ENCODE measurements at regions not wholly inside any gene's neighbourhood (a gene's known extent, or its start where the extent isn't known, plus 50 kb on each side); places are given as distances from the start of the nearest gene placed in this dataset.
"Not testable (repeated sequence)": the region's sequence is repeated elsewhere in the genome, so short reads cannot be mapped to it uniquely, and the experiment has no call there.

- no peak overlapping the region for H3K9ac ChIP-seq (ENCODE audit: low read depth, low read length)
- H3K4me1 ChIP-seq (ENCODE audit: control insufficient read depth, insufficient read depth, low read length): no peaks in the 10 kb centered on the region
- H3K4me3 ChIP-seq (ENCODE audit: low read depth, low read length): no peak overlapping the region
- H3K9me3 ChIP-seq (ENCODE audit: control insufficient read depth, insufficient read depth, low read length): no peaks in the 10 kb centered on the region
- no peaks in the 10 kb centered on the region for H3K27me3 ChIP-seq (ENCODE audit: control insufficient read depth, insufficient read depth, low read length)
- no peaks in the 10 kb centered on the region for H3K36me3 ChIP-seq (ENCODE audit: control insufficient read depth, insufficient read depth, low read length)
Observed at GRCh38 chr1:239987103-239987745, 104.5 kb upstream of the FMN2 start.

- H3K9ac ChIP-seq (ENCODE audit: low read depth, low read length): no peak overlapping the region
- no peaks in the 10 kb centered on the region for H3K9me3 ChIP-seq (ENCODE audit: control insufficient read depth, insufficient read depth, low read length)
- no peak overlapping the region for H3K4me3 ChIP-seq (ENCODE audit: low read depth, low read length)
- H3K36me3 ChIP-seq (ENCODE audit: control insufficient read depth, insufficient read depth, low read length): no peaks in the 10 kb centered on the region
- H3K27me3 ChIP-seq (ENCODE audit: control insufficient read depth, insufficient read depth, low read length): no peaks in the 10 kb centered on the region
- no peaks in the 10 kb centered on the region for H3K4me1 ChIP-seq (ENCODE audit: control insufficient read depth, insufficient read depth, low read length)
Observed at GRCh38 chr1:239989990-239990389, 101.7 kb upstream of the FMN2 start.

GRCh38 chr1:239992566-239992965 is 99.1 kb upstream of the FMN2 start:
- H3K36me3 ChIP-seq (ENCODE audit: control insufficient read depth, insufficient read depth, low read length); H3K9ac ChIP-seq (ENCODE audit: low read depth, low read length); H3K4me1 ChIP-seq (ENCODE audit: control insufficient read depth, insufficient read depth, low read length); H3K4me3 ChIP-seq (ENCODE audit: low read depth, low read length); H3K9me3 ChIP-seq (ENCODE audit: control insufficient read depth, insufficient read depth, low read length): not testable (repeated sequence)
- peaks cover 10% of the 10 kb centered on the region for H3K27me3 ChIP-seq (ENCODE audit: control insufficient read depth, insufficient read depth, low read length)

GRCh38 chr1:239993366-239993765 is 98.3 kb upstream of the FMN2 start:
- Histone ChIP-seq H3K4me1 (ENCODE audit: control insufficient read depth, insufficient read depth, low read length) (no peaks in the 10 kb centered on the region), H3K9me3 (ENCODE audit: control insufficient read depth, insufficient read depth, low read length) (no peaks in the 10 kb centered on the region), H3K27me3 (ENCODE audit: control insufficient read depth, insufficient read depth, low read length) (peaks cover 14% of the 10 kb centered on the region), H3K4me3 (ENCODE audit: low read depth, low read length) (no peak overlapping the region), H3K36me3 (ENCODE audit: control insufficient read depth, insufficient read depth, low read length) (no peaks in the 10 kb centered on the region), H3K9ac (ENCODE audit: low read depth, low read length) (no peak overlapping the region)

GRCh38 chr1:239995281-239995680 is 96.4 kb upstream of the FMN2 start:
- Histone ChIP-seq H3K9me3 (ENCODE audit: control insufficient read depth, insufficient read depth, low read length) (no peaks in the 10 kb centered on the region), H3K9ac (ENCODE audit: low read depth, low read length) (no peak overlapping the region), H3K4me1 (ENCODE audit: control insufficient read depth, insufficient read depth, low read length) (no peaks in the 10 kb centered on the region), H3K27me3 (ENCODE audit: control insufficient read depth, insufficient read depth, low read length) (peaks cover 23% of the 10 kb centered on the region), H3K36me3 (ENCODE audit: control insufficient read depth, insufficient read depth, low read length) (no peaks in the 10 kb centered on the region), H3K4me3 (ENCODE audit: low read depth, low read length) (no peak overlapping the region)

GRCh38 chr1:239997160-239997514 is 94.5 kb upstream of the FMN2 start:
- H3K9ac ChIP-seq (ENCODE audit: low read depth, low read length): no peak overlapping the region
- H3K9me3 ChIP-seq (ENCODE audit: control insufficient read depth, insufficient read depth, low read length): no peaks in the 10 kb centered on the region
- no peaks in the 10 kb centered on the region for H3K4me1 ChIP-seq (ENCODE audit: control insufficient read depth, insufficient read depth, low read length)
- H3K36me3 ChIP-seq (ENCODE audit: control insufficient read depth, insufficient read depth, low read length): no peaks in the 10 kb centered on the region
- H3K27me3 ChIP-seq (ENCODE audit: control insufficient read depth, insufficient read depth, low read length): peaks cover 23% of the 10 kb centered on the region
- H3K4me3 ChIP-seq (ENCODE audit: low read depth, low read length): peak overlapping the region; percentile 26

- Histone ChIP-seq H3K36me3 (ENCODE audit: control insufficient read depth, insufficient read depth, low read length) (no peaks in the 10 kb centered on the region), H3K9ac (ENCODE audit: low read depth, low read length) (no peak overlapping the region), H3K4me3 (ENCODE audit: low read depth, low read length) (peak overlapping the region; percentile 35), H3K9me3 (ENCODE audit: control insufficient read depth, insufficient read depth, low read length) (no peaks in the 10 kb centered on the region), H3K4me1 (ENCODE audit: control insufficient read depth, insufficient read depth, low read length) (no peaks in the 10 kb centered on the region), H3K27me3 (ENCODE audit: control insufficient read depth, insufficient read depth, low read length) (peaks cover 23% of the 10 kb centered on the region)
Observed at GRCh38 chr1:239997515-239998311, 94.0 kb upstream of the FMN2 start.

- Histone ChIP-seq H3K4me1 (ENCODE audit: control insufficient read depth, insufficient read depth, low read length) (no peaks in the 10 kb centered on the region), H3K9me3 (ENCODE audit: control insufficient read depth, insufficient read depth, low read length) (no peaks in the 10 kb centered on the region), H3K9ac (ENCODE audit: low read depth, low read length) (no peak overlapping the region), H3K27me3 (ENCODE audit: control insufficient read depth, insufficient read depth, low read length) (peaks cover 23% of the 10 kb centered on the region), H3K4me3 (ENCODE audit: low read depth, low read length) (peak overlapping the region; percentile 35), H3K36me3 (ENCODE audit: control insufficient read depth, insufficient read depth, low read length) (no peaks in the 10 kb centered on the region)
Observed at GRCh38 chr1:239998312-239998649, 93.4 kb upstream of the FMN2 start.

GRCh38 chr1:239999170-239999569 is 92.5 kb upstream of the FMN2 start:
- H3K9me3 ChIP-seq (ENCODE audit: control insufficient read depth, insufficient read depth, low read length): no peaks in the 10 kb centered on the region
- H3K4me1 ChIP-seq (ENCODE audit: control insufficient read depth, insufficient read depth, low read length): no peaks in the 10 kb centered on the region
- H3K4me3 ChIP-seq (ENCODE audit: low read depth, low read length): no peak overlapping the region
- H3K9ac ChIP-seq (ENCODE audit: low read depth, low read length): no peak overlapping the region
- peaks cover 23% of the 10 kb centered on the region for H3K27me3 ChIP-seq (ENCODE audit: control insufficient read depth, insufficient read depth, low read length)
- H3K36me3 ChIP-seq (ENCODE audit: control insufficient read depth, insufficient read depth, low read length): no peaks in the 10 kb centered on the region

- no peaks in the 10 kb centered on the region for H3K4me1 ChIP-seq (ENCODE audit: control insufficient read depth, insufficient read depth, low read length)
- H3K36me3 ChIP-seq (ENCODE audit: control insufficient read depth, insufficient read depth, low read length): no peaks in the 10 kb centered on the region
- peaks cover 23% of the 10 kb centered on the region for H3K27me3 ChIP-seq (ENCODE audit: control insufficient read depth, insufficient read depth, low read length)
- H3K9ac ChIP-seq (ENCODE audit: low read depth, low read length): no peak overlapping the region
- no peaks in the 10 kb centered on the region for H3K9me3 ChIP-seq (ENCODE audit: control insufficient read depth, insufficient read depth, low read length)
- H3K4me3 ChIP-seq (ENCODE audit: low read depth, low read length): no peak overlapping the region
Observed at GRCh38 chr1:240000634-240001033, 91.0 kb upstream of the FMN2 start.

GRCh38 chr1:240001177-240001740 is 90.4 kb upstream of the FMN2 start:
- H3K4me3 ChIP-seq (ENCODE audit: low read depth, low read length): no peak overlapping the region
- H3K27me3 ChIP-seq (ENCODE audit: control insufficient read depth, insufficient read depth, low read length): peaks cover 21% of the 10 kb centered on the region
- no peaks in the 10 kb centered on the region for H3K4me1 ChIP-seq (ENCODE audit: control insufficient read depth, insufficient read depth, low read length)
- H3K36me3 ChIP-seq (ENCODE audit: control insufficient read depth, insufficient read depth, low read length): no peaks in the 10 kb centered on the region
- no peaks in the 10 kb centered on the region for H3K9me3 ChIP-seq (ENCODE audit: control insufficient read depth, insufficient read depth, low read length)
- H3K9ac ChIP-seq (ENCODE audit: low read depth, low read length): no peak overlapping the region
